Upper lobe of right lung (tissue), 1 donor: ENCODE measurements at regions not wholly inside any gene's neighbourhood (a gene's known extent, or its start where the extent isn't known, plus 50 kb on each side); places are given as distances from the start of the nearest gene placed in this dataset.

ENCODE experiments used
- ATAC-seq: fragments of 200-7000 bp; cut with Tn5 transposase; one replicate; pipeline ENCODE4 v1.9.1; 2020; ENCODE audit warnings: mild to moderate bottlenecking, moderate library complexity
- DNase-seq: peaks from one replicate; pipeline ENCODE4 v3.0.0-alpha.2; 2020
- H3K27ac ChIP-seq: fragments of 200-600 bp; one replicate; pipeline ENCODE4 v1.8.0; 2022
- H3K27me3 ChIP-seq: fragments of 200-600 bp; one replicate; pipeline ENCODE4 v1.8.0; 2022; ENCODE audit warnings: mild to moderate bottlenecking
- H3K36me3 ChIP-seq: fragments of 200-600 bp; one replicate; pipeline ENCODE4 v1.8.0; 2022
- H3K4me1 ChIP-seq: fragments of 200-600 bp; one replicate; pipeline ENCODE4 v1.8.0; 2022
- H3K4me3 ChIP-seq: fragments of 200-600 bp; one replicate; pipeline ENCODE4 v1.8.0; 2022; ENCODE audit warnings: mild to moderate bottlenecking
- H3K9me3 ChIP-seq: fragments of 200-600 bp; one replicate; pipeline ENCODE4 v1.8.0; 2022
- CTCF ChIP-seq: fragments of 200-600 bp; IDR thresholded peaks from one replicate; pipeline ENCODE4 v1.8.0; 2022; ENCODE audit warnings: antibody characterized with exemption
- intact Hi-C: fragments of 100-400 bp; cut with DNase I; formaldehyde crosslinking; loops from one replicate; pipeline ENCODE4 v1.11.0; 2022
- donor health status: DM: no; HTN: yes; CAD: no; lungs with severe emphysema.

DNA sequence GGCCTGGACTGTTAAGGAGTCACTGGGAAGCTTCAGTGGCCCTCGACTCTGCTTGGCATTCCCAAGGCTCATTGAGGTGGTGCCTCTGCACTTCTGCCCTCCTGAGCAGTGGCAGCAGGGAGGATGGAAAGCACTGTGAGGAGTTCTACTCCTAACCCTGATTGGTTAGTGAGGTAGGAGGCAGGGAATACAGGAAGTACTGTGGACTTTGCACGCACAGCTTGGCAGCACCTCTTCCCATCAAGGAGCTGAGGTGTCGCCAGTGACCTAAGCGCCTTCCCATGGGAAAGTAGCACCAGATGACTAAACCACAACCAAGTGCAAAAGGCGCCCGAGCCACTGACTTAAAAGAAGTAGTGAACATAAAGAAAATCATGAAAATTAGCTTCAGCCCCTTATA, 152.5 kb upstream of the CADM1 start:
- Histone ChIP-seq H3K9me3 (no peaks in the 10 kb centered on the region), H3K27ac (no peak overlapping the region), H3K4me1 (peaks cover 12% of the 10 kb centered on the region), H3K27me3 (peaks cover 25% of the 10 kb centered on the region), H3K36me3 (no peaks in the 10 kb centered on the region), H3K4me3 (no peak overlapping the region)
- DNase-seq (no peak), ATAC-seq (no peak)
- intact Hi-C loops, result no loop called here
- TF ChIP-seq CTCF, result no peak

DNA sequence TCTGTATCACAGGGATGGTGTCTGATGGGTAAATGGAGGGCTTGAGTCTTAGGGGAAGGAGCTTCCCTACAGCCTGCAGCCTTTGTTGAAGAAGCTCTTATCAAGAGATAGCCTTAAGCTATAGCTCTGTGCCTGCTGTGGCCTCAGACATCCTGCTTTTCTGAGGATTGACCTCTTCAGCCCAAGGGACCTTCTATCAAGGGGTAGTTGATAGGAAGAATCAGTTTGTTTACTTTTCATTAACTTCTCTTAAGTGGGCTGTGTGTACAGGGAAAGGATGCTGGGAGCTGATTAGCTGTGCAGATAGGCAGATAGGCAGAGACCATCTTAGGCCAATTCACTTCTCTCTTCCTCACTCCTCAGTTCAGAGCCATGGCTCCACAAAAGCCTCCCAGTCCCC, 151.8 kb upstream of the CADM1 start:
- Histone ChIP-seq H3K27ac (no peak overlapping the region), H3K9me3 (no peaks in the 10 kb centered on the region), H3K27me3 (peaks cover 25% of the 10 kb centered on the region), H3K4me3 (no peak overlapping the region), H3K4me1 (peaks cover 12% of the 10 kb centered on the region), H3K36me3 (no peaks in the 10 kb centered on the region)
- intact Hi-C loops, result no loop called here
- ATAC-seq (no peak), DNase-seq (no peak)
- TF ChIP-seq CTCF, result no peak

GRCh38 chr11:115654792-115655191, 150.6 kb upstream of the CADM1 start:
- intact Hi-C loops, result no loop called here
- Histone ChIP-seq H3K27ac (no peak overlapping the region), H3K9me3 (no peaks in the 10 kb centered on the region), H3K4me3 (no peak overlapping the region), H3K27me3 (peaks cover 13% of the 10 kb centered on the region), H3K4me1 (peaks cover 10% of the 10 kb centered on the region), H3K36me3 (no peaks in the 10 kb centered on the region)
- TF ChIP-seq CTCF, result no peak
- no peak for ATAC-seq
- DNase-seq, result no peak

DNA sequence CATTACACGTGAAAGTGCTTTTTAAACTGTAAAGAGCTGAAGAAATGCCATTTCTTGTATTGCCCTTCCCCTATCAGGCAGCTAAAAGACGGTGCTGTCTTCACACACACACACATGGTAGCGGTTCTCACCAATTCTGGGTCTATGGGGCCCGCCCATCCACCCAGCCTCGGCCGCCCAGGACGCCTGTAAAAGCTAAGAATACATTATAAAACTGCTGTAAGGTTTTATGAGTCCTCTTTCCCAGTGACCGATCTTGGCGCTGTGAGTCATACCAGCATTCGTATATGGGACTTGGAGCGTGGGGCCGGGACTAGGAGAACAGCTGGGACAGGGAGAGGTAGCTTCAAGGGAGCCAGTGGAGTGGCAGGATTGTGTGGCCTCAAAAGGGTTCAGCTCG, 149.7 kb upstream of the CADM1 start:
- Histone ChIP-seq H3K4me3 (no peak overlapping the region), H3K4me1 (peaks cover 1% of the 10 kb centered on the region), H3K27me3 (peaks cover 4% of the 10 kb centered on the region), H3K9me3 (no peaks in the 10 kb centered on the region), H3K27ac (no peak overlapping the region), H3K36me3 (no peaks in the 10 kb centered on the region)
- intact Hi-C loops, result no loop called here
- TF ChIP-seq CTCF, result no peak
- ATAC-seq (no peak), DNase-seq (no peak)

DNA sequence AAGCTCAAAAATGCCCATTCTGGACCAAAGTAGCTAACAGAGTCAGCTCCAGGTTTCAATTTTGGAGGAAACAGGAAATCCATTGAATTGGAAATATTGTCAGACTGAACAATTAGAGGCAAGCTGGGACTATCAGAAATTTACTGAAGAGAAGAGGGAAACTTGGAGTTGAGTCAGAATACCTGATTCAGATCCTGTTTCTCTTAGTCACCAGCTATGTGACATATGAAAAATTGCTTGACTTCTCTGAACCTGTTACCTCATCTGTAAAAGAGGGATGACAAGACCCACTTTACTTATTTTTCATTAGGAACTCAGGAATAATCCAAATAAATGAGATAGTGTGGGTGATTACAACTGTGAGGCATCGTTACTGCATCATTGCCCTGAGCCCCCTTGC, 148.9 kb upstream of the CADM1 start:
- TF ChIP-seq CTCF, result no peak
- intact Hi-C loops, result no loop called here
- H3K4me1 ChIP-seq, result no peaks in the 10 kb centered on the region
- H3K27ac ChIP-seq, result no peak overlapping the region
- H3K36me3 ChIP-seq, result no peaks in the 10 kb centered on the region
- ATAC-seq, result no peak
- DNase-seq, result no peak
- H3K9me3 ChIP-seq, result no peaks in the 10 kb centered on the region
- no peak overlapping the region for H3K4me3 ChIP-seq
- H3K27me3 ChIP-seq, result no peaks in the 10 kb centered on the region

DNA sequence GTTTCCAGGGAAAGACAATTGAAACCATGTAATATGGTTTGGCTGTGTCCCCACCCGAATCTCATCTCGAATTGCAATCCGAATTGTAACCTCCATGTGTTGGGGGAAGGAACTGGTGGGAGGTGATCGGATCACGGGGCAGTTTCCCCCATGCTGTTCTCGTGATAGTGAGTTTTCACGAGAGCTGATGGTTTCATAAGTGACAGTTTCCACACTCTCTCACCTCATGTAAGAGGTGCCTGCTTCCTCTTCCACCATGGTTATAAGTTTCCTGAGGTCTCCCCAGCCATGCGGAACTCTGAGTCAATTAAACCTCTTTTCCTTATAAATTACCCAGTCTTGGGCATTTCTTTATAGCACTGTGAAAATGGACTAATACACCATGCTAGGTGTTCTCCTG, 148.3 kb upstream of the CADM1 start:
- H3K27me3 ChIP-seq, result peaks cover 4% of the 10 kb centered on the region
- no peak overlapping the region for H3K4me3 ChIP-seq
- no peaks in the 10 kb centered on the region for H3K4me1 ChIP-seq
- no peak overlapping the region for H3K27ac ChIP-seq
- DNase-seq (no peak), ATAC-seq (no peak)
- no peak for TF ChIP-seq CTCF
- H3K36me3 ChIP-seq, result no peaks in the 10 kb centered on the region
- H3K9me3 ChIP-seq, result no peaks in the 10 kb centered on the region
- intact Hi-C loops, result no loop called here
